A549 (cell line): ENCODE measurements at regions not wholly inside any gene's neighbourhood (a gene's known extent, or its start where the extent isn't known, plus 50 kb on each side); places are given as distances from the start of the nearest gene placed in this dataset.

Experiments used
- CHD4 ChIP-seq: fragments of 200-600 bp; sonication (generic); IDR thresholded peaks from 2 replicates; pipeline ENCODE4 v1.6.1; 2016; ENCODE audit warnings: antibody characterized with exemption, mild to moderate bottlenecking, borderline replicate concordance
- E2F6 ChIP-seq: IDR thresholded peaks from 2 replicates; pipeline ENCODE4 v1.6.1; 2012; ENCODE audit warnings: low read depth, borderline replicate concordance
- MYC ChIP-seq: IDR thresholded peaks from 2 replicates; pipeline ENCODE4 v1.6.1; 2012; ENCODE audit warnings: mild to moderate bottlenecking, inconsistent platforms, low read length, improper control_type of control experiment, borderline replicate concordance
- NFE2L2 ChIP-seq: fragments of 150-350 bp; conservative IDR thresholded peaks from 2 replicates; pipeline ENCODE4 v1.6.1; 2014; ENCODE audit warnings: low read length
- PBX3 ChIP-seq: IDR thresholded peaks from 2 replicates; pipeline ENCODE4 v1.6.1; 2012
- POLR2A ChIP-seq: IDR thresholded peaks from 2 replicates; pipeline ENCODE4 v1.6.1; 2012; ENCODE audit warnings: mild to moderate bottlenecking, low read length
- REST ChIP-seq: fragments of 200-600 bp; sonication (generic); IDR thresholded peaks from 2 replicates; pipeline ENCODE4 v1.6.1; 2016; ENCODE audit warnings: antibody characterized with exemption, mild to moderate bottlenecking, moderate library complexity
- SMC3 ChIP-seq: fragments of >200 bp; sonication (Bioruptor Twin); formaldehyde crosslinking; IDR thresholded peaks from 3 replicates; pipeline ENCODE4 v1.6.1; 2018; ENCODE audit warnings: inconsistent platforms
- TP53 ChIP-seq: fragments of 250-450 bp; sonication (Bioruptor Pico); IDR thresholded peaks from 2 replicates; pipeline ENCODE4 v1.5.0; 2021; ENCODE audit warnings: mild to moderate bottlenecking, moderate library complexity
- USF2 ChIP-seq: fragments of 450-650 bp; IDR thresholded peaks from 2 replicates; pipeline ENCODE4 v1.6.1; 2014; ENCODE audit warnings: antibody characterized with exemption
- TF ChIP-seq, protein P1 (sequence below): fragments of >200 bp; sonication (Bioruptor Twin); formaldehyde crosslinking; IDR thresholded peaks from 3 replicates; pipeline ENCODE4 v1.5.1; 2016
- TF ChIP-seq, protein P2 (sequence below): fragments of >200 bp; sonication (Bioruptor Twin); formaldehyde crosslinking; IDR thresholded peaks from 2 replicates; pipeline ENCODE4 v1.6.1; 2016

DNA sequence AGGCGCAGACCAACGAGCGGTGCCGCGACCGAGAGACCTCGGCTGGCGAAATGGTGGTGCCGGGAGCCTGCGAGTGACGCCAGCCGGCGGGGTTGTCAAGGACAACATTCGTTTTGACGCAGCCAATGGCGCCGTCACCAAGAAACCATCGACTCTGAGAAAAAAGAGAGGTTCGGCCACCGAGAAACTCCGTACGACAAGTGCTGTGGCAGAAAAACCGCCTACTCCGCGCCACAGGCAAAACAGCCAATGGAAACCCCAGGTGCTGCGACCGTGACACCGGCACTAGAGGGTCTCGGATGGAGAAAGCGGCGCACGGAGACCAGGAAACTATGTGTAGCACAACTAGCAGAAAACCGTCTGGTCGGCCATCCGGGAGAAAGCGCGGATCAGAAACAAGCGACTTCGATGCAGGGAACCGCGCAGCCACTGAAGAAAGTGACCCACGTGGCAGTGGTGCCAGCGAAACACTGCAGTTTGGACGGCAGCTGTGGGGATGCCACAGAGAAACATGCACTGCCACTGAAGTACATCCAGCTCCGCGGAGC is 88.8 kb downstream of the ANXA2R start:
- TF ChIP-seq CHD4 = no peak
- no peak for TF ChIP-seq PBX3
- TF ChIP-seq, protein P1, sequence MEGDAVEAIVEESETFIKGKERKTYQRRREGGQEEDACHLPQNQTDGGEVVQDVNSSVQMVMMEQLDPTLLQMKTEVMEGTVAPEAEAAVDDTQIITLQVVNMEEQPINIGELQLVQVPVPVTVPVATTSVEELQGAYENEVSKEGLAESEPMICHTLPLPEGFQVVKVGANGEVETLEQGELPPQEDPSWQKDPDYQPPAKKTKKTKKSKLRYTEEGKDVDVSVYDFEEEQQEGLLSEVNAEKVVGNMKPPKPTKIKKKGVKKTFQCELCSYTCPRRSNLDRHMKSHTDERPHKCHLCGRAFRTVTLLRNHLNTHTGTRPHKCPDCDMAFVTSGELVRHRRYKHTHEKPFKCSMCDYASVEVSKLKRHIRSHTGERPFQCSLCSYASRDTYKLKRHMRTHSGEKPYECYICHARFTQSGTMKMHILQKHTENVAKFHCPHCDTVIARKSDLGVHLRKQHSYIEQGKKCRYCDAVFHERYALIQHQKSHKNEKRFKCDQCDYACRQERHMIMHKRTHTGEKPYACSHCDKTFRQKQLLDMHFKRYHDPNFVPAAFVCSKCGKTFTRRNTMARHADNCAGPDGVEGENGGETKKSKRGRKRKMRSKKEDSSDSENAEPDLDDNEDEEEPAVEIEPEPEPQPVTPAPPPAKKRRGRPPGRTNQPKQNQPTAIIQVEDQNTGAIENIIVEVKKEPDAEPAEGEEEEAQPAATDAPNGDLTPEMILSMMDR = no peak
- TF ChIP-seq POLR2A = no peak
- no peak for TF ChIP-seq E2F6
- TF ChIP-seq NFE2L2 = no peak
- TF ChIP-seq MYC = no peak
- TF ChIP-seq TP53 (CRISPR knock-in tag) = no peak
- no peak for TF ChIP-seq SMC3
- TF ChIP-seq USF2 = no peak
- TF ChIP-seq, protein P2, sequence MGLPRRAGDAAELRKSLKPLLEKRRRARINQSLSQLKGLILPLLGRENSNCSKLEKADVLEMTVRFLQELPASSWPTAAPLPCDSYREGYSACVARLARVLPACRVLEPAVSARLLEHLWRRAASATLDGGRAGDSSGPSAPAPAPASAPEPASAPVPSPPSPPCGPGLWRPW = no peak
- TF ChIP-seq REST = no peak
